Astrocyte of the cerebellum (primary cell): ENCODE measurements at regions not wholly inside any gene's neighbourhood (a gene's known extent, or its start where the extent isn't known, plus 50 kb on each side); places are given as distances from the start of the nearest gene placed in this dataset.

Experiments
- DNase-seq: peaks from one replicate; pipeline ENCODE4 v3.0.0-alpha.2; 2011; ENCODE audit warnings: low read depth
- H3K4me3 ChIP-seq: 2 replicates; pipeline ENCODE4 v1.5.1; 2011; ENCODE audit warnings: mild to moderate bottlenecking, low read depth, low read length, moderate library complexity
- in situ Hi-C: cut with HindIII; loops from 2 replicates; pipeline ENCODE4 v1.10.0; 2017; ENCODE audit warnings: low sequenced_read_pairs
- TF ChIP-seq, protein P1 (sequence below): IDR thresholded peaks from 2 replicates; pipeline ENCODE4 v1.5.1; 2012; ENCODE audit warnings: low read length, low read depth, moderate library complexity, mild to moderate bottlenecking; ENCODE audit errors: missing control alignments

DNA sequence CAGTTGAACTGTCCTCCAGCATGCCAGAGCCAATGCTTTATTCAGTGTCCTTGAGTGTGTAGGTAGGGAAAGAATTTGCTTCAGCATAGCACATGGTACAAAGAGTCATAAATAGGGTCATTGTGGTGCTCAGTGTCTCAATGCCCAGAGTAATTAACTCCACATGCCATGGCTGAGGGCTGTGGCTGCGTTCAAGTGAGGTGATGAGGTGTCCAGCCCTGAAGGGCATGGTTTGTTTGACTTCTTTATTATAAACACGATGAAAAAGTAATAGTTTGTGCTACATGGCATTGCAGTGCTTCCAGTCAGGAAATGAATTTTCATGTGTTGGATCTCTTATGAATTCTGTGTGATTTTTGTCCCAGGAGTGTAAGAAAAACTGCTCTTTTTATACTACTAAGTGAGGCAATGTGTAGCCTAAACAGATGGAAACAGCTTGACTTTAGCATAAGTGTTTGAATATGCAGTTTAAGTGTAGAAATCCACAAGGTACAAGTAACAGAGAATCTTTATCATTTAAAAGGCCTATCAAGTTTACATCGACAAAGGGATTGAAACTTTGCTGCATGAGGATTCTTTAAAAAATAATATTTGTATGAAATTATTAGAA, 507.9 kb upstream of the CDH2 start:
- DNase-seq: no peak
- no peak overlapping the region for H3K4me3 ChIP-seq
- in situ Hi-C loops: no loop called here
- TF ChIP-seq, protein P1, sequence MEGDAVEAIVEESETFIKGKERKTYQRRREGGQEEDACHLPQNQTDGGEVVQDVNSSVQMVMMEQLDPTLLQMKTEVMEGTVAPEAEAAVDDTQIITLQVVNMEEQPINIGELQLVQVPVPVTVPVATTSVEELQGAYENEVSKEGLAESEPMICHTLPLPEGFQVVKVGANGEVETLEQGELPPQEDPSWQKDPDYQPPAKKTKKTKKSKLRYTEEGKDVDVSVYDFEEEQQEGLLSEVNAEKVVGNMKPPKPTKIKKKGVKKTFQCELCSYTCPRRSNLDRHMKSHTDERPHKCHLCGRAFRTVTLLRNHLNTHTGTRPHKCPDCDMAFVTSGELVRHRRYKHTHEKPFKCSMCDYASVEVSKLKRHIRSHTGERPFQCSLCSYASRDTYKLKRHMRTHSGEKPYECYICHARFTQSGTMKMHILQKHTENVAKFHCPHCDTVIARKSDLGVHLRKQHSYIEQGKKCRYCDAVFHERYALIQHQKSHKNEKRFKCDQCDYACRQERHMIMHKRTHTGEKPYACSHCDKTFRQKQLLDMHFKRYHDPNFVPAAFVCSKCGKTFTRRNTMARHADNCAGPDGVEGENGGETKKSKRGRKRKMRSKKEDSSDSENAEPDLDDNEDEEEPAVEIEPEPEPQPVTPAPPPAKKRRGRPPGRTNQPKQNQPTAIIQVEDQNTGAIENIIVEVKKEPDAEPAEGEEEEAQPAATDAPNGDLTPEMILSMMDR: no peak

DNA sequence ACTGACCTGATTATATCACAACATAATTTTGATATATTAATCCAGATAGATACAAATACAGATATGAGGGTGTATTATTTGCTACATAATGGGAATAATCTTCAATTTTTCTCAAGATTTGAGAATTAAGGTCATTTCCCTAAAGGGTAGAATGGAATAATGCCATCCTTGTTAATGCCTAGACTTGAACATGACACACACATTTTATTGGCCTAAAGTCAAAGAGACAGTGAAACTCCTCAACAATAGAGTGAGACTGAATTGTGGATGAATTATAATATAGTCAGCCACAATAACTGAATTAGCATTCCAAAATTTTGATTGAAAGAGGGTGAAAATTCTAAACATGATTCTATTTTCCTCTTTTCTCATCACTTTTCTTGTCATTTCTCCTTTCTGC, 506.0 kb upstream of the CDH2 start:
- no peak overlapping the region for H3K4me3 ChIP-seq
- in situ Hi-C loops: no loop called here
- DNase-seq: no peak
- TF ChIP-seq, protein P1: no peak

DNA sequence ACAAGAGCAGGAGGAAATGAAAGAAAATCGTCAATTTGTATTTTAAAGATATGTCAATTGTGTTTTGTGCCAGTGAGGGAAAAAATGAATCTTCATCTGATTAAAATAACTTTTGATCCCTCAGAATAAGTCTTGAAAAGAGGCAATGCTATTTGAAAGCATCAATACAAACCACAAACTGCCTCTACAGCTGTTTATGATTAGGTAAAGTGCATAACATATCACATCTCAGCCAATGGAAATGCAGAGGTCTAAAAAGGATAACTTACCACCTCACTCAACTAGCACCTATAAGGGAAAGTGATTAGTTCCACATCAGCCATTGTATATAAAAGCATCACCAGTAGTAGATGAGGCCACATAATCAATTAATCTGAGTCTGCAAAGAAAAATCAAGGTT, 492.2 kb upstream of the CDH2 start:
- in situ Hi-C loops: no loop called here
- no peak overlapping the region for H3K4me3 ChIP-seq
- no peak for DNase-seq
- TF ChIP-seq, protein P1: no peak

DNA sequence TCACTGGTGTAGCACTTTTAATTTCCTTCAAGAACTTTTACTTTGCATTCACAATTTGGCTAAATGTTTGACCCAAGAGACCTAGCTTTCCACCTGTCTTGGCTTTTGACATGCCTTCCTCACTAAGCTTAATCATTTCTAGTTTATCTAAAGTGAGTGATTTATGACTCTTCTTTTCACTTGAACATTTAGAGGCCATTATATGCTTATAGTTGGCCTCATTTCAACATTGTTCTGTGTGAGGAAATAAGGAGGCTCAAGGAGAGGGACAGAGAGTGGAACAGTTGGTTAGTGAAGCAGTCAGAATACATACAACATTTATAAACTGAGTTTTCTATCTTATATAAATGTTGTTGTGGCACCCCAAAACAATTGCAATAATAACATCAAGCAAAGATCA, 489.3 kb upstream of the CDH2 start:
- DNase-seq: no peak
- in situ Hi-C loops: no loop called here
- no peak overlapping the region for H3K4me3 ChIP-seq
- TF ChIP-seq, protein P1: no peak

DNA sequence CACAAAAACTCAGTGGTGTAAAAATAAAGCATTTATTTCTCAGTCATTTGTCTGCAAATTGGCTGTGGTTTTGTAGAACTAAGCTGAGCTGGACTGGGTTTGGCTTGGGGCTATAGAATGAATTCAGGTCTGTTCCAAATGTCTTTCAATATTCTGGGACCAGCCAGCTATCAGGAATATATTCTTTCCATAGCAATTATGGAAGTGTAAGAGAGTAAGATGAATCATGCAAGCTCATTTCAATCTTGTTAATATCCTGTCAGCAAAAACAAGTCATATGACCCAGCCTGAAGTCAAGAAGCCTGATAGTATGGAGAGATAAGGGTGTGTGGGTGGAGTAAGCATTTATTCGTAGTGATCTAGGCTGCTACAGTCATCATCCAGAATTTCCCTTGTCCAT, 481.0 kb upstream of the CDH2 start:
- H3K4me3 ChIP-seq: no peak overlapping the region
- DNase-seq: peak; percentile 15
- TF ChIP-seq, protein P1: no peak
- in situ Hi-C loops: no loop called here

DNA sequence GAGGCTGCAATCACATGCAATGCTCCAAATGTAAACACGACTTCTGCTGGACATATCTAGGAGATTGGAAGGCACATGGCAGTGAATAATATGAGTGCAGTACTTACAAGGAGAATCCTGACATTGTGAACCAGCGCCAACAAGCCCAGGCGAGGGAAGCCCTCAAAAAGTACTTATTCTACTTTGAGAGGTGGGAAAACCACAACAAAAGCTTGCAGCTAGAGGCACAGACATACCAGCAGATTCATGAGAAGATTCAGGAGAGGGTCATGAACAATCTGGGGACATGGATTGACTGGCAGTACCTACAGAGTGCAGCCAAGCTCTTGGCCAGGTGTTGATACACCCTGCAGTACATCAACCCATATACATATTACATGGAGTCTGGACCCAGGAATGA, 475.7 kb upstream of the CDH2 start:
- no peak overlapping the region for H3K4me3 ChIP-seq
- DNase-seq: no peak
- TF ChIP-seq, protein P1: no peak
- in situ Hi-C loops: no loop called here

DNA sequence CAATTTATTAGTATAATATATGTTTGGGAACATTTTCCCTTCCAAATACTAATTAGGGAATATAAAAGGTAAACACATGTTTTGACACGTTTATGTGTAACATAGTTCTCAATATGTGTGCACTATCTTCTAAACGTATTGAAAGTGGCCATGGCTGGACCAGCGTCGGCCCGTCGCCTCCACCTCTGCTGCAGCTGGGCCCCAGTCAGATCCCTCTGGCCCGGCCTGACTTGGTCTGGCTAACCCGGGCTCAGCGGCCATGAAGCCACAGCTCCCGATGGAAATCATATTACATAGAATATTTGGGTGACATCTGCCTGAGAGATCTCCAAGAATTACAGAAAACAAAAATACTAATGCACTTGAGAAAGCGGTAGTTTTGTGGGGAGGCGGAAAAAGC, 474.4 kb upstream of the CDH2 start:
- in situ Hi-C loops: no loop called here
- DNase-seq: no peak
- no peak overlapping the region for H3K4me3 ChIP-seq
- TF ChIP-seq, protein P1: no peak
